ENCODE measurements at regions not wholly inside any gene's neighbourhood (a gene's known extent, or its start where the extent isn't known, plus 50 kb on each side); places are given as distances from the start of the nearest gene placed in this dataset.

DNA sequence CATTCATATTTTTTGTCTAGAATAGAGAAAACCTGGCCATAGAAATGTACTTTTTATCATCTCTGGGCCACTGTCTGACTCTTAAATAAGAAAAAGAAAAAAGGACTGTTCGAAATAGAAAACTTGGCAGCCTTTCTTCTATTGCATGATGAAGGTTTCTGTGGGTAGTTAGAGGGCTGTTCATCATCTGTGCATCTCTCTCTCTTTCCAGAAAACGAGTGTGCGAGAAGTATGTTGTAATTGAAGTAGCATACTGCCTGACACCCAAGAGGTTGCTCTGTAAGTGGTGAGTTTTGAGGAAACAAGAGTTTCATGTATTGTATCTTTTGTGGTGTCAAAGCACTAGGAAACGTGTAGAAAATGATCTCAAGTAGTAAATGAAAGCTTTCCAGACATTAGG is 343.2 kb upstream of the TMEM229A start:
- TF ChIP-seq, protein P1, sequence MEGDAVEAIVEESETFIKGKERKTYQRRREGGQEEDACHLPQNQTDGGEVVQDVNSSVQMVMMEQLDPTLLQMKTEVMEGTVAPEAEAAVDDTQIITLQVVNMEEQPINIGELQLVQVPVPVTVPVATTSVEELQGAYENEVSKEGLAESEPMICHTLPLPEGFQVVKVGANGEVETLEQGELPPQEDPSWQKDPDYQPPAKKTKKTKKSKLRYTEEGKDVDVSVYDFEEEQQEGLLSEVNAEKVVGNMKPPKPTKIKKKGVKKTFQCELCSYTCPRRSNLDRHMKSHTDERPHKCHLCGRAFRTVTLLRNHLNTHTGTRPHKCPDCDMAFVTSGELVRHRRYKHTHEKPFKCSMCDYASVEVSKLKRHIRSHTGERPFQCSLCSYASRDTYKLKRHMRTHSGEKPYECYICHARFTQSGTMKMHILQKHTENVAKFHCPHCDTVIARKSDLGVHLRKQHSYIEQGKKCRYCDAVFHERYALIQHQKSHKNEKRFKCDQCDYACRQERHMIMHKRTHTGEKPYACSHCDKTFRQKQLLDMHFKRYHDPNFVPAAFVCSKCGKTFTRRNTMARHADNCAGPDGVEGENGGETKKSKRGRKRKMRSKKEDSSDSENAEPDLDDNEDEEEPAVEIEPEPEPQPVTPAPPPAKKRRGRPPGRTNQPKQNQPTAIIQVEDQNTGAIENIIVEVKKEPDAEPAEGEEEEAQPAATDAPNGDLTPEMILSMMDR (IDR thresholded peaks at IDR 0.05; ENCODE audit: low read length) = no peak
- TF ChIP-seq EZH2 (IDR thresholded peaks at IDR 0.05; ENCODE audit: borderline replicate concordance, low read length) = no peak

Data from OCI-LY1 (cell line).